ENCODE measurements at regions not wholly inside any gene's neighbourhood (a gene's known extent, or its start where the extent isn't known, plus 50 kb on each side); places are given as distances from the start of the nearest gene placed in this dataset.

DNA sequence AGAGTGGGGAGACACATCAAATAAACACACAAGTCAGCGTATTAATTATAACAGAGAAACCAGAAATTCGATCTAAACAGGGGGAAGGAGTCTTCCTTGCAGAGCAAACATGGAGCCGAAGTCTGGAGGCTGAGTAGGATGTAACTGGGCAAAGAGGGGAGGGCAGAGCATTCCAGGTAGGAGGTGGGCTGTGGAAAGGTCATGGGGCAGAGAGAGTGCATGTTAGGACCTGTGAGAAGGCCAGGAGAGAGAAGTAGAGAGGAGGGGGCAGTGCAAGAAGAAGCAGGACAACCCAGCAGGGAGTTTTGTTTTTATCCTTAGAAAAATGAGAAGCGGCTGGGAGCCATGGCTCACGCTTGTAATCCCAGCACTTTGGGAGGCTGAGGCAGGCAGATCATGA lies 130.8 kb upstream of the GPR26 start:
- no peak for DNase-seq (ENCODE audit: low spot score)
- in situ Hi-C loops (cut with MboI; ENCODE audit: low pct_unique_long_range_greater_than_20kb, low sequenced_read_pairs, unreplicated experiment) = no loop called here
- TF ChIP-seq, protein P1, sequence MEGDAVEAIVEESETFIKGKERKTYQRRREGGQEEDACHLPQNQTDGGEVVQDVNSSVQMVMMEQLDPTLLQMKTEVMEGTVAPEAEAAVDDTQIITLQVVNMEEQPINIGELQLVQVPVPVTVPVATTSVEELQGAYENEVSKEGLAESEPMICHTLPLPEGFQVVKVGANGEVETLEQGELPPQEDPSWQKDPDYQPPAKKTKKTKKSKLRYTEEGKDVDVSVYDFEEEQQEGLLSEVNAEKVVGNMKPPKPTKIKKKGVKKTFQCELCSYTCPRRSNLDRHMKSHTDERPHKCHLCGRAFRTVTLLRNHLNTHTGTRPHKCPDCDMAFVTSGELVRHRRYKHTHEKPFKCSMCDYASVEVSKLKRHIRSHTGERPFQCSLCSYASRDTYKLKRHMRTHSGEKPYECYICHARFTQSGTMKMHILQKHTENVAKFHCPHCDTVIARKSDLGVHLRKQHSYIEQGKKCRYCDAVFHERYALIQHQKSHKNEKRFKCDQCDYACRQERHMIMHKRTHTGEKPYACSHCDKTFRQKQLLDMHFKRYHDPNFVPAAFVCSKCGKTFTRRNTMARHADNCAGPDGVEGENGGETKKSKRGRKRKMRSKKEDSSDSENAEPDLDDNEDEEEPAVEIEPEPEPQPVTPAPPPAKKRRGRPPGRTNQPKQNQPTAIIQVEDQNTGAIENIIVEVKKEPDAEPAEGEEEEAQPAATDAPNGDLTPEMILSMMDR (IDR thresholded peaks at IDR 0.05; ENCODE audit: extremely low read depth, insufficient read depth, missing control alignments) = no peak

DNA sequence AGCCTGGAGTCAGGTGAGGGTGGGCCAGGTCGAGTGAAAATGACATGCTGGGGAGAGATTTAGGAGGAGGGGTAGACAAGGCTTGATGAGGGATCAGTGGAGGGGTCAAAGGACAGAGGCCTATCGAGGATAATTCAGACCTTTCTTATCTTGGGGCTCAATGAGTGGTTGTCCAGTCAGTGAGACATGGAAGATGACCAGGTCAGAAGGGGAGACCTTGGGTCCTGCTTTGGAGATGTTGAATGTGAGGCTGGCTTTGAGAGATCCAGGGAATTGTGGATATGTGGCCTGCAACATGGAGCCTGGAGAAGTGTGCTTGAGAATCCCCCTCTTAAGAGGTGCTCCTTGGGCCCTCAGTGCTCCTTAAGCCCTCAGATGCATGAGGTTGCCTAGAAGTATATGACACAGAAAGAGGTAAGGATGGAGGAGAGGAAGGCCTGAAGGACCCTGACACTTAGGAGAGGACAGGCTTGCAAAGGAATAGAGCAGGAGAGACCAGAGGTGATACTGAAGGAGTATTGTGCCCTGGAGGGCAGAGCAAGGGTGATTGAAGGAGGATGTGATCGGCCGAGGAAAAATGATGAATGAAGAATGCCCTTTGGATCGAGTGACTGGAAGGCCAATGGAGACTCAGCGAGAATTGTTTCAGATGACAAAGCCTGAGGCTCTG lies 129.8 kb upstream of the GPR26 start:
- no peak for DNase-seq (ENCODE audit: low spot score)
- in situ Hi-C loops (cut with MboI; ENCODE audit: low pct_unique_long_range_greater_than_20kb, low sequenced_read_pairs, unreplicated experiment) = no loop called here
- TF ChIP-seq, protein P1 (IDR thresholded peaks at IDR 0.05; ENCODE audit: extremely low read depth, insufficient read depth, missing control alignments) = no peak

DNA sequence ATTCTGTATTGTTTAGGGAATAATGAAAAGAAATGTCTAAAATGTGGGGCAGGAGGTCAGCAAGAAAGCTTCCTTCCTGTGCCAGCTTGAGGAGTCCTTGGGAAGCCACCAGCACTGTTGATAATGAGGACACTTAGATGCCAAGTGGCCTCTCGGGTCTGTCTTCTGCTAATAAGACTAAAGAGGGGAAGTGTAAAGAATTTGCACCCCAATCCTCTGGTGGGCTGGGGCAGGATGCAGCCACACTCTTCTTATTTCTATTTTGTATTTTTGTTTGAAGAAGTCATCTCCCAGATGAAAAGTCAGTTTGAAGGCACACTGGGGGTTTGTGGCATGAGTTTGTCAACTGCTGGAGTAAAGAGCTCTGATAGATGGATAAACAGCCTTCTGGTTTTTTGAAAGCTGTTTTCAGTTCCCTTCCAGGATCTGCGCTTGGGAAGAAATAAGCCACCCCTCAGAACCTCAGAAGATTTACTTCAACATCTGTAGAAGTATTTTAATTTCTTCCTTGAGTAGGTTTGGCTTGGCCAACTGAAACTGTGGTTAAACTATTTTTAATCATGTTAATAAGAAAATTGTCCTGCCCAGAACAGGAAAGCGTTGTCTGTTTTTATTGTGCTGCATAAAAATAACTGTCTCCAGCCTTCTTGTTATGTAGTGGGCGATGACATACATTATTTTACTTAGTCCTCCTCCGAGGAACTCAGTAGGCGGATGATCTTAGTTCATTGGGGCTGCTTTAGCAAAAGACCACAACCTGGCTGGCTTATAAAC lies 128.8 kb upstream of the GPR26 start:
- in situ Hi-C loops (cut with MboI; ENCODE audit: low pct_unique_long_range_greater_than_20kb, low sequenced_read_pairs, unreplicated experiment) = no loop called here
- TF ChIP-seq, protein P1 (IDR thresholded peaks at IDR 0.05; ENCODE audit: extremely low read depth, insufficient read depth, missing control alignments) = no peak
- no peak for DNase-seq (ENCODE audit: low spot score)

DNA sequence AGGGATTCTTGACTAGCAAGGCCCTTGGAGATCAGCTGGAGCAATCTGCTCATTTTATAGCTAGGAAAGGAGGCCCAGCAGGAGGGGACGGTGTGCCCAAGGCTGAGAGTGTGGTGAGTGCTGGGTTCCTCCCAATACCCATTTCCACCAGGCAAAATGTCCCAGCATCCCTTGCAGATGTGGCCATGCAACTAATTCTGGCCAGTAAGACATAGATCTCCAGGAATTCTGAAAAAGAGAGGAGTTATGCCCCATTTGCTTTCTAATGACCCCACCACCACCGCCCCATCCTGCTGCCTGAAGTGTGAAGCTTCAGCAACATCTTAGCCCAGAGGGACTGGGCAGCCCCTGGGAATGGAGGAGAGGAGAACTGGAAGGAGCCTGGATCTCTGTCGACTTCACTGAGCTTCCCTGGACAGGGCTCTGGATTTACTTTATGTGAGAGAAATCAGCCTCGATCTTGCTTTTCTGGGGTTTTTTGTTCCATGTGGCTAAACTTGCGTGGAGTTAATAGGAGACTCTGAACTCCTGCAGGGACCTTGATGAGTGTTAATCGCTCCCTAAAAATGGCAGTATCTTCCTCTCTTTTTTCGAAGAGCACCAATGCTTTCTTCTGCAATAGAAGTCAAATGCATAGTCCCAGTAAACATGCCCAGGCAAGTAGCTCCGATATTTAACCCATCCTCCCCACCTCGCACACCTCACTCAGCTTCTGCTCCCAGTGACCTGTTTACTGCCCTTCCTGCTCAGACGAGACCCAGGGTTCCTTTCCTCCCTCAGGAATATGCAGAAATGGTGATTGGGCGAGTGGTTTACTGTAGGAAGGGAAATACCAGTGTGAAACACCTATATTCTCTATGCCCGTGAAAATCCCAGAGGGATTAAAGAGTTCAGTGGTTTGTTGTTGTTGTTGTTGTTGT lies 127.5 kb upstream of the GPR26 start:
- DNase-seq (ENCODE audit: low spot score) = no peak
- TF ChIP-seq, protein P1 (IDR thresholded peaks at IDR 0.05; ENCODE audit: extremely low read depth, insufficient read depth, missing control alignments) = no peak
- in situ Hi-C loops (cut with MboI; ENCODE audit: low pct_unique_long_range_greater_than_20kb, low sequenced_read_pairs, unreplicated experiment) = no loop called here

DNA sequence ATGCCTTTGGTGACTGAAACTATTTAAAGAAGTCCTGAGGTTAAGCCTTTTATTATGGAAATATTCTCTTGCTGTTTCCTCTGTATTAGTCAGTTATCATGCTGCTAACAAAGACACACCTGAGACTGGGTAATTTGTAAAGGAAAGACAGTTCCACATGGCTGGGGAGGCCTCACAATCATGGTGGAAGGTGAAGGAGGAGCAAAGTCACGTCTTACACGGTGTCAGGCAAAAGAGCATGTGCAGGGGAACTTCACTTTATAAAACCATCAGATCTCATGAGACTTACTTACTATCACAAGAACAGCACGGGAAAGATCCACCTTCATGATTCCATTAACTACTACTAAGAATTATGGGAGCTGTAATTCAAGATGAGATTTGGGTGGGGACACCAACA lies 121.2 kb upstream of the GPR26 start:
- in situ Hi-C loops (cut with MboI; ENCODE audit: low pct_unique_long_range_greater_than_20kb, low sequenced_read_pairs, unreplicated experiment) = loop anchor here (5.0 kb wide), 1 partner anchor 413 kb away; no protein-coding TSS in a partner anchor
- TF ChIP-seq, protein P1 (IDR thresholded peaks at IDR 0.05; ENCODE audit: extremely low read depth, insufficient read depth, missing control alignments) = no peak
- DNase-seq (ENCODE audit: low spot score) = no peak

DNA sequence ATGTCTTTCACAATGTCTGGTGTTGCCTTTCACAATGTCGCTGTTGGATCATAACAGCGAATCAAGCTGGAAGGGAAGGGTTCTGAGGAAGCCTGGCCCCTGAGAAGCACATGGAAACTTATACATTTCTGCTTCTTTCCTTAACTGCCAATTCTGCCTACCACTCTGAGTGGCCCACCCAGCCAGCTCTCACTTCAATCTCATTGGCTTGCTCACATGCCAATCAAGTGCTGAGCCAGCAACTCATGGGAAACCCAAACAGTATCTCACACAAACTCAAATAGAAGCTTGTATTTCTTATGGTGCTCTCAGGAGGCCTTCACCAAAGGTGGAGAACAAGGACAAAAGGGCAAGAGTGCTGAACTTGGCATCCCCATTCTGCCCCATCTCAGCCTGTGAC lies 117.4 kb upstream of the GPR26 start:
- no peak for DNase-seq (ENCODE audit: low spot score)
- in situ Hi-C loops (cut with MboI; ENCODE audit: low pct_unique_long_range_greater_than_20kb, low sequenced_read_pairs, unreplicated experiment) = loop anchor here (5.0 kb wide), 1 partner anchor 416 kb away; no protein-coding TSS in a partner anchor
- TF ChIP-seq, protein P1 (IDR thresholded peaks at IDR 0.05; ENCODE audit: extremely low read depth, insufficient read depth, missing control alignments) = no peak
